ENCODE measurements at regions not wholly inside any gene's neighbourhood (a gene's known extent, or its start where the extent isn't known, plus 50 kb on each side); places are given as distances from the start of the nearest gene placed in this dataset.

DNA sequence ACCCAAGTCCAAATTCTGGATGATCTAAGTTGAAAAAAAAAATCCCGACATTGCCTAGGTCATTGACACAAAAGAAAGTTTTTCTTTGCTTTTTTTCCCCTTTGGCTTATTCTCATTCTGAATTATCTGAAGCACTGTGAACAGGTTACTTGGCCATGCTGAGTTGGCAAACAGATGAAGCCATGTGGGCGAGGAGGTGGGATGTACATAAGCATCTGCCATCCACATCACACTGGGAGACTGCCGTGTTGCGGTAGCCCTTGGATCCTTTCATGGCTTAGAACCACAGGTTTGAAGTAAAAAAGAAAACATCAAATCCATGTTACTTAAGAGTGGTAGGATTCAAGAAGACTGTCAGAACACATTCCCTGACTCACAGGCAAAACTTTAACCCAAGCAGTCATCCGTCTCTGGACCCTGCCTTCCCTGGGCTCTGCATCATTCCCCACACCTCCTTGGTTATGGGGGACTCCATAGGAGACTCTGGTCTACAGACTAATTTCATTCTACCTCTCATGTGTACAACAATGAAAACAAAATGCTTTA is 242.5 kb upstream of the SERP2 start:
- Histone ChIP-seq H3K4me3 (ENCODE audit: low read depth, low read length, poor library complexity, severe bottlenecking) (no peak overlapping the region), H3K9me2 (ENCODE audit: insufficient read depth, low read length) (no peaks in the 10 kb centered on the region), H3K4me2 (ENCODE audit: low read length) (no peak overlapping the region), H2AFZ (ENCODE audit: low read length) (no peak overlapping the region), H3K36me3 (ENCODE audit: insufficient read depth, low read length) (no peaks in the 10 kb centered on the region), H3K79me2 (ENCODE audit: insufficient read depth, low read depth, low read length) (no peaks in the 10 kb centered on the region), H3K27ac (ENCODE audit: low read depth, low read length, poor library complexity, severe bottlenecking) (no peak overlapping the region), H3K4me1 (ENCODE audit: insufficient read depth, low read length, poor library complexity, severe bottlenecking) (no peaks in the 10 kb centered on the region), H3K9me3 (ENCODE audit: low read length) (no peaks in the 10 kb centered on the region), H4K20me1 (ENCODE audit: insufficient read depth, low read length) (no peaks in the 10 kb centered on the region)
- DNase-seq (ENCODE audit: low spot score), result no peak
- POLR2A ChIA-PET, result interaction anchor here (0.7 kb wide), 1 partner anchor 481 kb away, joined by 3 read pairs; no protein-coding TSS in a partner anchor
- CTCF ChIA-PET (ENCODE audit: unreplicated experiment), result no interaction called here
- intact Hi-C loops (cut with micrococcal nuclease; ENCODE audit: unreplicated experiment), result no loop called here
- BruUV-seq (replicated peaks), result no TSS peak
- TF ChIP-seq EZH2phosphoT487 (IDR thresholded peaks at IDR 0.05; ENCODE audit: borderline replicate concordance, low read depth, low read length), result no peak
- TF ChIP-seq, protein P1, sequence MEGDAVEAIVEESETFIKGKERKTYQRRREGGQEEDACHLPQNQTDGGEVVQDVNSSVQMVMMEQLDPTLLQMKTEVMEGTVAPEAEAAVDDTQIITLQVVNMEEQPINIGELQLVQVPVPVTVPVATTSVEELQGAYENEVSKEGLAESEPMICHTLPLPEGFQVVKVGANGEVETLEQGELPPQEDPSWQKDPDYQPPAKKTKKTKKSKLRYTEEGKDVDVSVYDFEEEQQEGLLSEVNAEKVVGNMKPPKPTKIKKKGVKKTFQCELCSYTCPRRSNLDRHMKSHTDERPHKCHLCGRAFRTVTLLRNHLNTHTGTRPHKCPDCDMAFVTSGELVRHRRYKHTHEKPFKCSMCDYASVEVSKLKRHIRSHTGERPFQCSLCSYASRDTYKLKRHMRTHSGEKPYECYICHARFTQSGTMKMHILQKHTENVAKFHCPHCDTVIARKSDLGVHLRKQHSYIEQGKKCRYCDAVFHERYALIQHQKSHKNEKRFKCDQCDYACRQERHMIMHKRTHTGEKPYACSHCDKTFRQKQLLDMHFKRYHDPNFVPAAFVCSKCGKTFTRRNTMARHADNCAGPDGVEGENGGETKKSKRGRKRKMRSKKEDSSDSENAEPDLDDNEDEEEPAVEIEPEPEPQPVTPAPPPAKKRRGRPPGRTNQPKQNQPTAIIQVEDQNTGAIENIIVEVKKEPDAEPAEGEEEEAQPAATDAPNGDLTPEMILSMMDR (conservative IDR thresholded peaks at IDR 0.05; ENCODE audit: low read length), result no peak

DNA sequence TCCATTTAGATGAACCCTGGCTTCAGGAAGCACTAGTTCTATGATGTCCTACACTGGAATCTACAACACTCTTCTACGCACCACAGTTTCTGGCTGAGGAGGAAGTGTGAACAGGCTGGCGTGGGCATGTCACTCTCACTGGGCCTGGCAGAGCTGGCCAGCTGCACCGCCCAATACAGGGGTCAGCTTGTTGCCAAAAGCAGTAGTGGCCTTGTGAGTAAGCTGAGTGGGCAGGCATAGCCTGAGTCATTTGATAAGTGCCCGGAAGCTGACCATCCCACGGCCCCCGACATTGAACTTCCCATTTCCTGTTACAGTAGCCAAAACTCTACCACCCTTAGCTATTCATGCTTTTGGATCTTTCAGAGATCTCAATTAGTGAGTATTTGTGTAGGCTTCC is 240.9 kb upstream of the SERP2 start:
- no peak overlapping the region for H3K4me2 ChIP-seq (ENCODE audit: low read length)
- H3K36me3 ChIP-seq (ENCODE audit: insufficient read depth, low read length), result no peaks in the 10 kb centered on the region
- CTCF ChIA-PET (ENCODE audit: unreplicated experiment), result no interaction called here
- H3K9me3 ChIP-seq (ENCODE audit: low read length), result no peaks in the 10 kb centered on the region
- H3K79me2 ChIP-seq (ENCODE audit: insufficient read depth, low read depth, low read length), result no peaks in the 10 kb centered on the region
- BruUV-seq (replicated peaks), result no TSS peak
- no peak overlapping the region for H2AFZ ChIP-seq (ENCODE audit: low read length)
- no peak overlapping the region for H3K4me3 ChIP-seq (ENCODE audit: low read depth, low read length, poor library complexity, severe bottlenecking)
- H4K20me1 ChIP-seq (ENCODE audit: insufficient read depth, low read length), result no peaks in the 10 kb centered on the region
- TF ChIP-seq, protein P1 (conservative IDR thresholded peaks at IDR 0.05; ENCODE audit: low read length), result no peak
- TF ChIP-seq EZH2phosphoT487 (IDR thresholded peaks at IDR 0.05; ENCODE audit: borderline replicate concordance, low read depth, low read length), result no peak
- POLR2A ChIA-PET, result interaction anchor here (0.6 kb wide), 1 partner anchor 480 kb away, joined by 6 read pairs; no protein-coding TSS in a partner anchor
- H3K9me2 ChIP-seq (ENCODE audit: insufficient read depth, low read length), result no peaks in the 10 kb centered on the region
- no peaks in the 10 kb centered on the region for H3K4me1 ChIP-seq (ENCODE audit: insufficient read depth, low read length, poor library complexity, severe bottlenecking)
- intact Hi-C loops (cut with micrococcal nuclease; ENCODE audit: unreplicated experiment), result no loop called here
- no peak overlapping the region for H3K27ac ChIP-seq (ENCODE audit: low read depth, low read length, poor library complexity, severe bottlenecking)
- no peak for DNase-seq (ENCODE audit: low spot score)

DNA sequence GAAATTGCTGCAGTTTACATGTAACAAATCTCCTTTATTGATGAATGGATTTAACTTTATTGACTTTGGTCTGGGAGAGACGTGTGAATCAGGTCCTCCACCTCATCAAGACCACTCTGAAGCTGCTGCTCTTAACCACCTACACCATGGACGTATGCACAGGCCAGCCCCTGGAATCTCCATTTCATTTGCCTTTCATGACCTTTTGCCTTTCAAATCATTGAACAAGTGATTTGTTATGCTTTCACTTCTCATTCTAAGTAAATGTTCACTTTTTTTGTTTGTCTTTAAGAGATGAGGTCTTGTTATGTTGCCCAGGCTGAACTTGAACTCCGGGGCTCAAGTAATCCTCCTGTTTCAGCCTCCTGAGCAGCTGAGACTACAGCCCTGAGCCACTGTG is 240.0 kb upstream of the SERP2 start:
- no peaks in the 10 kb centered on the region for H4K20me1 ChIP-seq (ENCODE audit: insufficient read depth, low read length)
- H3K4me1 ChIP-seq (ENCODE audit: insufficient read depth, low read length, poor library complexity, severe bottlenecking), result no peaks in the 10 kb centered on the region
- H2AFZ ChIP-seq (ENCODE audit: low read length), result no peak overlapping the region
- no peak overlapping the region for H3K4me2 ChIP-seq (ENCODE audit: low read length)
- DNase-seq (ENCODE audit: low spot score), result no peak
- H3K79me2 ChIP-seq (ENCODE audit: insufficient read depth, low read depth, low read length), result no peaks in the 10 kb centered on the region
- no peak overlapping the region for H3K27ac ChIP-seq (ENCODE audit: low read depth, low read length, poor library complexity, severe bottlenecking)
- H3K9me2 ChIP-seq (ENCODE audit: insufficient read depth, low read length), result no peaks in the 10 kb centered on the region
- H3K4me3 ChIP-seq (ENCODE audit: low read depth, low read length, poor library complexity, severe bottlenecking), result no peak overlapping the region
- intact Hi-C loops (cut with micrococcal nuclease; ENCODE audit: unreplicated experiment), result no loop called here
- H3K9me3 ChIP-seq (ENCODE audit: low read length), result no peaks in the 10 kb centered on the region
- TF ChIP-seq, protein P1 (conservative IDR thresholded peaks at IDR 0.05; ENCODE audit: low read length), result no peak
- no peak for TF ChIP-seq EZH2phosphoT487 (IDR thresholded peaks at IDR 0.05; ENCODE audit: borderline replicate concordance, low read depth, low read length)
- ChIA-PET CTCF (ENCODE audit: unreplicated experiment) (no interaction called here), POLR2A (interaction anchor here (0.5 kb wide), 1 partner anchor 33 kb away, joined by 3 read pairs; no protein-coding TSS in a partner anchor)
- no TSS peak for BruUV-seq (replicated peaks)
- H3K36me3 ChIP-seq (ENCODE audit: insufficient read depth, low read length), result no peaks in the 10 kb centered on the region

Measured in OCI-LY7 (cell line).